Kidney epithelial cell (primary cell): ENCODE measurements at regions not wholly inside any gene's neighbourhood (a gene's known extent, or its start where the extent isn't known, plus 50 kb on each side); places are given as distances from the start of the nearest gene placed in this dataset.

ENCODE experiments used
- DNase-seq: peaks from one replicate; pipeline ENCODE4 v3.0.0-alpha.2; 2010; ENCODE audit warnings: low read depth
- H3K27me3 ChIP-seq: 2 replicates; pipeline ENCODE4 v1.6.0; 2011; ENCODE audit warnings: low read length; ENCODE audit not compliant: control insufficient read depth, insufficient read depth
- H3K36me3 ChIP-seq: 2 replicates; pipeline ENCODE4 v1.5.1; 2011; ENCODE audit warnings: low read length; ENCODE audit not compliant: control insufficient read depth, insufficient read depth
- H3K4me3 ChIP-seq: 2 replicates; pipeline ENCODE4 v1.5.1; 2011; ENCODE audit warnings: low read depth, mild to moderate bottlenecking, control low read depth, low read length
- TF ChIP-seq, protein P1 (sequence below): IDR thresholded peaks from 2 replicates; pipeline ENCODE4 v1.5.1; 2011; ENCODE audit warnings: mild to moderate bottlenecking, moderate library complexity, low read length, control low read depth, inconsistent platforms; ENCODE audit not compliant: insufficient read depth, poor library complexity, severe bottlenecking

GRCh38 chr20:60583741-60584140 lies 625.5 kb downstream of the CDH26 start:
- TF ChIP-seq, protein P1, sequence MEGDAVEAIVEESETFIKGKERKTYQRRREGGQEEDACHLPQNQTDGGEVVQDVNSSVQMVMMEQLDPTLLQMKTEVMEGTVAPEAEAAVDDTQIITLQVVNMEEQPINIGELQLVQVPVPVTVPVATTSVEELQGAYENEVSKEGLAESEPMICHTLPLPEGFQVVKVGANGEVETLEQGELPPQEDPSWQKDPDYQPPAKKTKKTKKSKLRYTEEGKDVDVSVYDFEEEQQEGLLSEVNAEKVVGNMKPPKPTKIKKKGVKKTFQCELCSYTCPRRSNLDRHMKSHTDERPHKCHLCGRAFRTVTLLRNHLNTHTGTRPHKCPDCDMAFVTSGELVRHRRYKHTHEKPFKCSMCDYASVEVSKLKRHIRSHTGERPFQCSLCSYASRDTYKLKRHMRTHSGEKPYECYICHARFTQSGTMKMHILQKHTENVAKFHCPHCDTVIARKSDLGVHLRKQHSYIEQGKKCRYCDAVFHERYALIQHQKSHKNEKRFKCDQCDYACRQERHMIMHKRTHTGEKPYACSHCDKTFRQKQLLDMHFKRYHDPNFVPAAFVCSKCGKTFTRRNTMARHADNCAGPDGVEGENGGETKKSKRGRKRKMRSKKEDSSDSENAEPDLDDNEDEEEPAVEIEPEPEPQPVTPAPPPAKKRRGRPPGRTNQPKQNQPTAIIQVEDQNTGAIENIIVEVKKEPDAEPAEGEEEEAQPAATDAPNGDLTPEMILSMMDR: no peak
- DNase-seq: no peak
- no peak overlapping the region for H3K4me3 ChIP-seq

DNA sequence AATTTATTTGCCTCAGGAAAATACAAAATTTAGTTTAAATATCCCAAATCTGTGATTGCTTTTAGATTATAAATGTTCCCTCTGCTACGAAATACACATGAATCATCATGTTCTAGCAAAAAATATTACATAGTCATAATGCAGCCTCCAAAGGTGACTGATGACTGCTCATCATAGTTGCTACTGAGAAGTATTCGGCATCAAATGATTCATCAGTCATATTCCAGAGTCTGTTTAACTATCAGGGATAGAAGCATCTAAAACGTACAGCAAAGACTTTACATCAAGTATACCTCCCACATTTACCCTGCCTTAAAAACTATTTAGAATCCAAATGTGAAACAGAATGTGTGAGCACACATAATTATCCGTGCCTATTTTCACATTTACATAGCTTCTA lies 626.0 kb downstream of the CDH26 start:
- TF ChIP-seq, protein P1: no peak
- no peak overlapping the region for H3K4me3 ChIP-seq
- H3K27me3 ChIP-seq: no peaks in the 10 kb centered on the region
- no peak for DNase-seq
- no peaks in the 10 kb centered on the region for H3K36me3 ChIP-seq

More at GRCh38 chr20:60583741-60584140, 625.5 kb downstream of the CDH26 start:
- Histone ChIP-seq H3K36me3 (no peaks in the 10 kb centered on the region), H3K27me3 (no peaks in the 10 kb centered on the region)

DNA sequence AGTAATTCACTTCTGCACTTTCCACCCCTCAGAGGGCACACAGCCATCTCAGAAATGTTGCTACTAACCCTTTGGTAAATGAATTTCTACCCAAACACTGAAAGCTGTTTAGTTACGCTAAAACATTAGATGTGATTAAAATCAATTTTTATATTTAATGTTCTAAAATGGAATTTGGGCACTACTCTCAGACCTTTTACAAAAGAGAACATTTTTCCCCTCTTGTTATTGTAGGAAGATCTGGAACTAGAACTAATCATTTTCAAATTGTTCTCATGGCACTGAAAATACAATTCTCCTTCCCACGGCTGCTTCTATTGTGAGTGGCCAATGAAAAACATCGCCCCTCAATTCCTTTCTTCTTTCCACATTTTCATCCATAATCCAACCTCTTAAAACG lies 627.4 kb downstream of the CDH26 start:
- Histone ChIP-seq H3K4me3 (no peak overlapping the region), H3K27me3 (no peaks in the 10 kb centered on the region), H3K36me3 (no peaks in the 10 kb centered on the region)
- DNase-seq: no peak
- TF ChIP-seq, protein P1: no peak

DNA sequence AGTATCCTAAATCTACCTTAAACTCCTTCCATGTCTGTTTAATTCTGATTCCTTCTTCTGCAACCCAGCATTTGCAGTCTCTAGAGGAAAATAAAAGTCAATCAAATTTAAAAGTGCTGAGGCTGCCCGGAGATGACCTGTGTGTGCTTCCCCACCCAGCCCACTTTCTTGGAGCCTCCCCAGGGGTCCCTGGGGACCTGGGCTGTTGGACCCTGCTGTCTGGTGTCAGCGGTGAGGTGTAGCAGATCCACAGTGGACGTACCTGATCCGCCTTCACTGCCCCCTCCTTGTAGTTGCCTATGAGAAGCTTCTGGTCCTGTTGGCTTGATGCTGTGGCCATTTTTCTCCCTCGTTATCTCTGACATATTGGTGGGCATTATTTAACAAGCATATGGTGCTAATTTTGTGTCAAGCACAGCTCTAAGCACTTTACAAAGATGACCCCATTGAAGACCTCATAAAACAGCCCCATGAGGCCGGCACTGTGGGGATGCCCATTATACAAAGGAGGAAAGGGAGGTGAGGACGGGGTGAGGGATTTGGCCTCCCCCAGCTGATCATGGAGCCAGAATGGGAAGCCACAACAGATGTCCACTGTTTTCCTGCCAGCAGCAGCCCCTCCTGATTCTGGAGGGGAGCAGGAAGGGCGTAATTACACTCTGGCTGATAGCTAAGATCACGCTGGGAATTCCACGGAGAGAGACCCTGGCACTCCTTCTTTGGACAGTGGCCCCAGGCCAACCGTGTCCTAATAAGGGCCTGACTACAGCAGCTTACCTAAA lies 628.2 kb downstream of the CDH26 start:
- H3K4me3 ChIP-seq: no peak overlapping the region
- TF ChIP-seq, protein P1: no peak
- no peaks in the 10 kb centered on the region for H3K36me3 ChIP-seq
- no peak for DNase-seq
- H3K27me3 ChIP-seq: no peaks in the 10 kb centered on the region

DNA sequence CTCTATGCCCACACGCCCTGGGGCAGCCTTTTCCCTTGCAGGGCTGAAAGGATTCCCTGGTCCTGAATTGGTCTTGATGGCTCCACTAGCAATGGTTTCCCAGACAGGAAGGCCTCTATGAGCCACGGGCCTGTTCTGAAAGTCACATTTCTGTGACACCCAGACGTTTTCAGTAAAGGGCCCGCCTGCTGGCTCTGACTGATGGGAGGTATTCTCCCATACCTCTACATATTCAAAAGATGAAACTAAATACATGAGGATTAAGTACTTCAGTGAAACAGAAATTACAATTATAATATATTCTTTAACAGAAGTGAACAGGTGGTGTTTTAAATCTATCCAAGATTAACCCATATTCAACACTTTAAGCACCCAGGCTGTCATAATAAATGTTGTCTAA lies 629.8 kb downstream of the CDH26 start:
- DNase-seq: no peak
- TF ChIP-seq, protein P1: no peak
- Histone ChIP-seq H3K4me3 (no peak overlapping the region), H3K36me3 (no peaks in the 10 kb centered on the region), H3K27me3 (no peaks in the 10 kb centered on the region)

- Histone ChIP-seq H3K36me3 (no peaks in the 10 kb centered on the region), H3K27me3 (no peaks in the 10 kb centered on the region), H3K4me3 (no peak overlapping the region)
- TF ChIP-seq, protein P1: no peak
- DNase-seq: no peak
Observed at GRCh38 chr20:60589623-60590022, 631.4 kb downstream of the CDH26 start.
